HG03342 (cell line): ENCODE measurements at regions not wholly inside any gene's neighbourhood (a gene's known extent, or its start where the extent isn't known, plus 50 kb on each side); places are given as distances from the start of the nearest gene placed in this dataset.
"Not testable (repeated sequence)": the region's sequence is repeated elsewhere in the genome, so short reads cannot be mapped to it uniquely, and the experiment has no call there.

ENCODE experiments used
- ATAC-seq: cut with Tn5 transposase; IDR thresholded peaks from one replicate; pipeline ENCODE4 v1.9.1; 2021; ENCODE audit warnings: mild to moderate bottlenecking, moderate library complexity; ENCODE audit not compliant: unreplicated experiment

- ATAC-seq, result no peak
These were observed 388.7 kb downstream of the NPHP4 start for GRCh38 chr1:5603353-5604104.

GRCh38 chr1:5602718-5603117, 389.5 kb downstream of the NPHP4 start:
- ATAC-seq, result not testable (repeated sequence)

- no peak for ATAC-seq
These were observed 390.7 kb downstream of the NPHP4 start for GRCh38 chr1:5601516-5601915.

- ATAC-seq, result no peak
These were observed 392.7 kb downstream of the NPHP4 start for GRCh38 chr1:5599541-5599940.

- no peak for ATAC-seq
These were observed 393.3 kb downstream of the NPHP4 start for GRCh38 chr1:5598824-5599395.

GRCh38 chr1:5597991-5598823, 394.0 kb downstream of the NPHP4 start:
- no peak for ATAC-seq

GRCh38 chr1:5597171-5597850, 394.9 kb downstream of the NPHP4 start:
- ATAC-seq, result no peak

- ATAC-seq, result no peak
These were observed 395.6 kb downstream of the NPHP4 start for GRCh38 chr1:5596651-5597050.

GRCh38 chr1:5595531-5596170, 396.6 kb downstream of the NPHP4 start:
- no peak for ATAC-seq

- ATAC-seq, result no peak
These were observed 397.9 kb downstream of the NPHP4 start for GRCh38 chr1:5594056-5594956.

GRCh38 chr1:5590717-5591116, 401.5 kb downstream of the NPHP4 start:
- no peak for ATAC-seq

- ATAC-seq, result no peak
These were observed 405.6 kb downstream of the NPHP4 start for GRCh38 chr1:5586629-5587028.

- ATAC-seq, result no peak
These were observed 407.0 kb downstream of the NPHP4 start for GRCh38 chr1:5585256-5585655.

GRCh38 chr1:5580926-5581325, 411.3 kb downstream of the NPHP4 start:
- no peak for ATAC-seq

GRCh38 chr1:5579966-5580365, 412.3 kb downstream of the NPHP4 start:
- ATAC-seq, result no peak

GRCh38 chr1:5578690-5579089, 413.5 kb downstream of the NPHP4 start:
- ATAC-seq, result no peak

- ATAC-seq, result no peak
These were observed 414.8 kb downstream of the NPHP4 start for GRCh38 chr1:5577255-5578040.

GRCh38 chr1:5576673-5577065, 415.6 kb downstream of the NPHP4 start:
- ATAC-seq, result no peak
